ENCODE measurements at regions not wholly inside any gene's neighbourhood (a gene's known extent, or its start where the extent isn't known, plus 50 kb on each side); places are given as distances from the start of the nearest gene placed in this dataset.

DNA sequence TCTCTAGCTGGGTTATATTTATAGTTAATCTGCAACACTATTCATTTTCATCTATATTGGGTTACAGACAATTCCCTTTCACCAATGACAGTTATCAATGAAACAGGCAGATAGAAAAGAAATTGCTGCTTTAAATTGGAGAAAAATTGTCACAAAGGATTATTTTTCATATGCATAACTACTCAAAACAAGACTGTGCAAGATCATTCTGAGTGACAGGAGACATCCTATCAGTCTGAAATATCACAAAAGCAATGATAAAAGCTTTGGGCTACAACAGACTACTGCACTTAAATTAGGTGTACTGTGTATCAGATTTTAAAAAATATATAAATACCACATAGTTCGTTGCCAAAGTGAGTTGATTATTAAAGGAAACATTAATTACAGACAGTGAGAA, 722.6 kb downstream of the ARAP2 start:
- TF ChIP-seq, protein P1, sequence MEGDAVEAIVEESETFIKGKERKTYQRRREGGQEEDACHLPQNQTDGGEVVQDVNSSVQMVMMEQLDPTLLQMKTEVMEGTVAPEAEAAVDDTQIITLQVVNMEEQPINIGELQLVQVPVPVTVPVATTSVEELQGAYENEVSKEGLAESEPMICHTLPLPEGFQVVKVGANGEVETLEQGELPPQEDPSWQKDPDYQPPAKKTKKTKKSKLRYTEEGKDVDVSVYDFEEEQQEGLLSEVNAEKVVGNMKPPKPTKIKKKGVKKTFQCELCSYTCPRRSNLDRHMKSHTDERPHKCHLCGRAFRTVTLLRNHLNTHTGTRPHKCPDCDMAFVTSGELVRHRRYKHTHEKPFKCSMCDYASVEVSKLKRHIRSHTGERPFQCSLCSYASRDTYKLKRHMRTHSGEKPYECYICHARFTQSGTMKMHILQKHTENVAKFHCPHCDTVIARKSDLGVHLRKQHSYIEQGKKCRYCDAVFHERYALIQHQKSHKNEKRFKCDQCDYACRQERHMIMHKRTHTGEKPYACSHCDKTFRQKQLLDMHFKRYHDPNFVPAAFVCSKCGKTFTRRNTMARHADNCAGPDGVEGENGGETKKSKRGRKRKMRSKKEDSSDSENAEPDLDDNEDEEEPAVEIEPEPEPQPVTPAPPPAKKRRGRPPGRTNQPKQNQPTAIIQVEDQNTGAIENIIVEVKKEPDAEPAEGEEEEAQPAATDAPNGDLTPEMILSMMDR (IDR thresholded peaks at IDR 0.05), result no peak
- ATAC-seq (ENCODE audit: low FRiP score), result no peak
- DNase-seq (ENCODE audit: low spot score), result no peak

DNA sequence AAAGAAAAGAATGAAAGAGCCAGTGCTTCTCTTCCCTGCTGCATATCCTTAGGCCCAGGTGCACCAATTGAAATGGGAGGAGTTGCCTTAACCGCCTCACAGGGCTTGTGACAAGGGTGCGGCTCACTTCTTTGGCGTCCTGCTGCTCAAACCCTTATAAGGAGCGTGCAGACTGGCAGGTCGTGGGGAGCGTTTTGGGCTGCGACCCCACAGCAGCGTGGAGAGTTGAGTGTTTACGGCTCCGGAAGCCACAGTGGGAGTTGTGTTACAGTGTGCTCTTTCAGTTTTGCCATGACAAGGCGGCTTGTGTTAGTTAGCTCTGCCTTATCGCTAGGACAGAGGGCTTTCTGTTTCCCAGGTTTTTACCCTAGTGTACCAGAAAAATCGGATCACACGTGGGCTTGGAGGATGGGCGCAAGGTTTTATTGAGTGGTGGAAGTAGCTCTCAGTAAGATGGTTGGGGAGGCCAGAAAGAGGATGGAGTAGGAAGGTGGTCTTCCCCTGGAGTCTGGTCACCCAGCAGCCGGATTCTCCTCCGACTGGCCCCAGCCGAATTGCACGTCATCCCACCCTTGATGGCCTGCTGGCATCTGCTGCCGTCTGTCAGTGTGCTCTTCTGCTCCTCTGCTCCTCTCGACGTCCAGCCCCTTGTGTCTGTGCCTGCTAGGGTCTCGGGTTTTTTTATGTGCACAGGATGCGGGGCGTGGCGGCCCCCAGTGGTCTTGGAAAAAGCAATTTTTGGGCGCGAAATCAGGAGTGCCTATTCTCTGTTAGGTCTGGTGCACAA, 718.9 kb downstream of the ARAP2 start:
- DNase-seq (ENCODE audit: low spot score), result no peak
- ATAC-seq (ENCODE audit: low FRiP score), result no peak
- TF ChIP-seq, protein P1 (IDR thresholded peaks at IDR 0.05), result no peak

DNA sequence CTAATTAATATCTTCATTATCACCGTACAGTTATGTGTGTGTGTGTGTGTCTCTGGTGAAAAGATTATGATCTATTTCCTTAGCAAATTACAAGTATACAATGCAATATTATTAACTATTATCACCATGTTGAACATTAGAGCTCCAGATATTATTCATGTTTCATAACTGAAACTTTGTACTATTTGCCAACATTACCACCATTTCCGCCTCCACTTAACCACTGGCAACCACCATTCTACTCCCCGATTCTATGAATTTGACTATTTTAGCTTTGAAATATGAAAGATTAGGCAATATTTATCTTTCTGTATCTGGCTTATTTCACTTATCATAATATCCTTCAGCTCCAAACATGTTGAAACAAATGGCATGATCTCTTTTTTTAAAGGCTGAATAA, 717.9 kb downstream of the ARAP2 start:
- TF ChIP-seq, protein P1 (IDR thresholded peaks at IDR 0.05), result no peak
- DNase-seq (ENCODE audit: low spot score) (no peak), ATAC-seq (ENCODE audit: low FRiP score) (no peak)

DNA sequence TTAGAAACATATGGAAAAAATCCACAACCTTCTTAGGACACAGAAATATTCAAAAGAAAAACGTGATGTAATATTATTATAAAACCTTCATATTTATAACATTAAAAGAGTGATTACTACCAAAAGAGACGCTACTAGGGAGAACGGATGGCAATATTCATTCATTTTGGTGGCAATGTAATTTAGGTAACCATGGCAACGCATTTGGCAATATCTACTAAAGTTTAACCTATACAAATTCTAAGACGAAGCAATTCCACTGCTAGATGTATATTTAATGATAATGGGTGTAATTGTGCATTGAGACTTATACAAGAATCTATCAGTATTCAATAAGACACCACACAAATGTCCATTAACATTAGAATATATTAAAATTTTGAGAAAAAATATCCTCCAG, 709.4 kb downstream of the ARAP2 start:
- DNase-seq (ENCODE audit: low spot score) (no peak), ATAC-seq (ENCODE audit: low FRiP score) (no peak)
- TF ChIP-seq, protein P1 (IDR thresholded peaks at IDR 0.05), result no peak

DNA sequence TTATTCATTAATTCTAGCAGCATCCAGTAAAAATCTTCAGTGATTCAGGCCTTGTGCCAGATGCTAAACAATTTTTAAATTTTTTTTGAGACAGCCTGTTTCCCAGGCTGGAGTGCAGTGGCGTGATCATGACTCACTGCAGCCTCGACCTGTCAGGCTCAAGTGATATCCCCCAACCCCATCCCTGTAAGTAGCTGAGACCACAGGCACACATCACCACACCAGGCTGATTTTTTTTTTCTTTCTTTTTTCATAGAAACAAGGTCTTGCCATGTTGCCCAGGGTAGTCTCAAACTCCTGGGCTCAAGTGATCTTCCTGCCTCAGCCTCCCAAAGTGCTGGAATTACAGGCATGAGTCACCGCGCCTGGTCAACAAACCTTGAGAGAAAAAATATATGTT, 705.5 kb downstream of the ARAP2 start:
- TF ChIP-seq, protein P1 (IDR thresholded peaks at IDR 0.05), result no peak
- ATAC-seq (ENCODE audit: low FRiP score) (no peak), DNase-seq (ENCODE audit: low spot score) (no peak)

DNA sequence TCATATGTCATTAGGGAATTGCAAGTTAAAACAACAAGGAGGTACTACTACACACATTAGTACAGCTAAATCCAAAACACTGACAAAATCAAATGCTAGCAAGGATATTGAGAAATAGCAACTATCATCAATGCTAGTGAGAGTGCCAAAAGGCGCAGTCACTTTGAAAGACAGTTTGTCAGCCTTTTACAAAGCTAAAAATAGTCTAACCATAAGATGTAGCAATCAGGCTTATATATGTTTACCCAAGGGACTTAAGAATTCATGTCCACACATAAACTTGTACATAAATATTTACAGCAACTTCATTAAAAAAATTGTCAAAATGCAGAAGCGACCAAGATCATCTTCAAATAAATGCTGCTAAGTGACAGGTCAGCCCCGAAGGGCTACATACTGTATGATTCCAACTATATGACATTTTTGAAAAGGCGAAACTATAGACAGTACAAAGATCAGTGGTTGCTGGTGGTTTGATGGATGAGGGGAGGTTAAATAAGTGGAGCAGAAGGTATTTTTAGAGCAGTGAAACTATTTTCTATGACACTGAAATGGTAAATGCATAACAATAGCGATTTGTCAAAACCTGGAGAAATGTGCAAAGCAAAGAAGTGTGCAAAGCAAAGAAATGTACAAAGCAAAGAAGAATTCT, 704.8 kb downstream of the ARAP2 start:
- ATAC-seq (ENCODE audit: low FRiP score) (no peak), DNase-seq (ENCODE audit: low spot score) (no peak)
- TF ChIP-seq, protein P1 (IDR thresholded peaks at IDR 0.05), result no peak

Data from omental fat pad (tissue), 3 donors.